PC-3 (cell line): ENCODE measurements at regions not wholly inside any gene's neighbourhood (a gene's known extent, or its start where the extent isn't known, plus 50 kb on each side); places are given as distances from the start of the nearest gene placed in this dataset.

Experiments
- ATAC-seq: fragments of 200-7000 bp; cut with Tn5 transposase; 2 replicates; pipeline ENCODE4 v1.9.1; 2020; ENCODE audit warnings: mild to moderate bottlenecking, moderate library complexity
- BruUV-seq: library from RNA; stranded (reverse); fragments of 400-500 nt; replicated peaks from 2 replicates; lab custom pipeline; 2021; lab: Mats Ljungman, UMichigan
- CTCF ChIA-PET: fragments of 300-600 bp; sonication (Branson Sonifier 250); formaldehyde crosslinking; loops from one replicate; lab custom pipeline; 2022; ENCODE audit warnings: antibody characterized with exemption; lab: Charles Lee
- POLR2A ChIA-PET: fragments of 300-600 bp; sonication (Branson Sonifier 250); formaldehyde crosslinking; loops from one replicate; lab custom pipeline; 2022; ENCODE audit warnings: antibody characterized with exemption; ENCODE audit not compliant: unreplicated experiment; lab: Charles Lee
- DNase-seq: peaks from one replicate; pipeline ENCODE4 v3.0.0-alpha.2; 2015
- H2AFZ ChIP-seq: fragments of 300-600 bp; sonication (generic); 2 replicates; pipeline ENCODE4 v1.6.0; 2016; ENCODE audit warnings: antibody characterized with exemption, low read length
- H3F3A ChIP-seq: fragments of 300-600 bp; sonication (generic); one replicate; pipeline ENCODE4 v1.6.0; 2017; ENCODE audit warnings: antibody characterized with exemption, low read length, control low read depth, mild to moderate bottlenecking; ENCODE audit not compliant: unreplicated experiment
- H3K27ac ChIP-seq: fragments of 300-600 bp; sonication (generic); 2 replicates; pipeline ENCODE4 v1.5.1; 2016; ENCODE audit warnings: mild to moderate bottlenecking, low read length
- H3K27me3 ChIP-seq: fragments of 300-600 bp; sonication (generic); 2 replicates; pipeline ENCODE4 v1.6.1; 2016; ENCODE audit warnings: low read length, mixed read lengths
- H3K36me3 ChIP-seq: fragments of 300-600 bp; sonication (generic); 2 replicates; pipeline ENCODE4 v1.6.1; 2016; ENCODE audit warnings: low read depth, mixed run types, low read length, mixed read lengths
- H3K4me1 ChIP-seq: fragments of 300-600 bp; sonication (generic); 2 replicates; pipeline ENCODE4 v1.5.1; 2016; ENCODE audit warnings: low read length; ENCODE audit not compliant: insufficient read depth
- H3K4me2 ChIP-seq: fragments of 300-600 bp; sonication (generic); 2 replicates; pipeline ENCODE4 v1.6.0; 2016; ENCODE audit warnings: low read length
- H3K4me3 ChIP-seq: fragments of 300-600 bp; sonication (generic); 2 replicates; pipeline ENCODE4 v1.5.1; 2016; ENCODE audit warnings: mild to moderate bottlenecking, low read length, mixed read lengths
- H3K79me2 ChIP-seq: fragments of 300-600 bp; sonication (generic); 2 replicates; pipeline ENCODE4 v1.6.1; 2017; ENCODE audit warnings: low read length, mixed read lengths
- H3K9ac ChIP-seq: fragments of 300-600 bp; sonication (generic); 2 replicates; pipeline ENCODE4 v1.6.0; 2016; ENCODE audit warnings: mild to moderate bottlenecking, low read length
- H3K9me2 ChIP-seq: fragments of 300-600 bp; sonication (generic); replicated peaks from 2 replicates; pipeline ENCODE4 v1.6.1; 2016; ENCODE audit warnings: mixed run types, low read length, mixed read lengths
- H3K9me3 ChIP-seq: fragments of 300-600 bp; sonication (generic); 2 replicates; pipeline ENCODE4 v1.6.1; 2016; ENCODE audit warnings: low read length, mixed read lengths
- H4K20me1 ChIP-seq: fragments of 300-600 bp; sonication (generic); 2 replicates; pipeline ENCODE4 v1.6.1; 2016; ENCODE audit warnings: low read length, mixed read lengths
- EZH2 ChIP-seq: fragments of 300-600 bp; sonication (generic); IDR thresholded peaks from one replicate; pipeline ENCODE4 v1.6.1; 2017; ENCODE audit warnings: antibody characterized with exemption, mild to moderate bottlenecking, low read length; ENCODE audit not compliant: unreplicated experiment
- EZH2phosphoT487 ChIP-seq: fragments of 300-600 bp; sonication (generic); IDR thresholded peaks from 2 replicates; pipeline ENCODE4 v1.6.1; 2018; ENCODE audit warnings: mild to moderate bottlenecking, antibody characterized with exemption, low read length, borderline replicate concordance
- intact Hi-C: fragments of 100-400 bp; cut with micrococcal nuclease; formaldehyde crosslinking; loops from 2 replicates; pipeline ENCODE4 v1.9.0; 2023
- TF ChIP-seq, protein P1 (sequence below): fragments of 300-600 bp; sonication (generic); conservative IDR thresholded peaks from 2 replicates; pipeline ENCODE4 v1.5.1; 2017; ENCODE audit warnings: antibody characterized with exemption, low read depth, mild to moderate bottlenecking, low read length

DNA sequence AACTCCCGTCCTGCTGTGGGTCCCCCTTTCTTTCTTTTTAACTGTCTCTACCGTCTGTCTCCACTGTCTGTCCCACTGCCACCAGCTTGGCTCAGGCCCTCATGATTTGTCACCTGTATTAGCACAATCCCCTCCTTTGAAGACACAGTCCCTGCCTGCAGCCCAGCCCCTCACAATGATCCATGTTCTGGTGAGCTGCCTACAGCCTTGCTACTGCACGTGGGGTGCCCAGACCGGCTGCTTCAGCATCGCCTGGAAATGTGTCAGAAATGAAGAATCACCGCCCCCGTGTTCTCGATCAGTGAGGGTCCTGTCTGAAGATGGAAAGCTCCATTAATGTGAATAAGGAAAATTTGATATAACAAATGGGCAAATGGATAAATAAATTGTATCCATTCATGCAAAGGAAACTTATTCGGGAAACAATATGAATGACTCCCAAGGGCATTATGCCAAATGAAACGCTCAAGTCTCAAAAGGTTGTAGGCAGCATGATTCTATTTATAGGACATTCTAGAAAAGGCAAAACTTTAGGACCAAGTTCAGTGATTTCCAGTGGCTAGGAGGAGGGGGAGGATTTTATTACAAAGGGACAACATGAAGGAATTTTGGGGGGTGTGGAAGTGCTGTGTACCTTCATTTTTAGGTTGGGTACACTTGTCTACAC lies 59.4 kb upstream of the CD83 start:
- DNase-seq (peak; percentile 64), ATAC-seq (no peak)
- Histone ChIP-seq H3K79me2 (no peaks in the 10 kb centered on the region), H4K20me1 (no peaks in the 10 kb centered on the region), H3K27ac (peak overlapping the region; percentile 91), H3F3A (peaks cover 19% of the 10 kb centered on the region), H2AFZ (no peak overlapping the region), H3K9ac (peak overlapping the region; percentile 38; the same call in 1 of the 2 replicates), H3K9me3 (no peaks in the 10 kb centered on the region), H3K4me1 (peaks cover 68% of the 10 kb centered on the region), H3K36me3 (no peaks in the 10 kb centered on the region), H3K9me2 (no peaks in the 10 kb centered on the region), H3K27me3 (no peaks in the 10 kb centered on the region), H3K4me3 (peak overlapping the region; percentile 36), H3K4me2 (peak overlapping the region; percentile 70)
- TF ChIP-seq EZH2phosphoT487 (no peak), EZH2 (no peak)
- TF ChIP-seq, protein P1, sequence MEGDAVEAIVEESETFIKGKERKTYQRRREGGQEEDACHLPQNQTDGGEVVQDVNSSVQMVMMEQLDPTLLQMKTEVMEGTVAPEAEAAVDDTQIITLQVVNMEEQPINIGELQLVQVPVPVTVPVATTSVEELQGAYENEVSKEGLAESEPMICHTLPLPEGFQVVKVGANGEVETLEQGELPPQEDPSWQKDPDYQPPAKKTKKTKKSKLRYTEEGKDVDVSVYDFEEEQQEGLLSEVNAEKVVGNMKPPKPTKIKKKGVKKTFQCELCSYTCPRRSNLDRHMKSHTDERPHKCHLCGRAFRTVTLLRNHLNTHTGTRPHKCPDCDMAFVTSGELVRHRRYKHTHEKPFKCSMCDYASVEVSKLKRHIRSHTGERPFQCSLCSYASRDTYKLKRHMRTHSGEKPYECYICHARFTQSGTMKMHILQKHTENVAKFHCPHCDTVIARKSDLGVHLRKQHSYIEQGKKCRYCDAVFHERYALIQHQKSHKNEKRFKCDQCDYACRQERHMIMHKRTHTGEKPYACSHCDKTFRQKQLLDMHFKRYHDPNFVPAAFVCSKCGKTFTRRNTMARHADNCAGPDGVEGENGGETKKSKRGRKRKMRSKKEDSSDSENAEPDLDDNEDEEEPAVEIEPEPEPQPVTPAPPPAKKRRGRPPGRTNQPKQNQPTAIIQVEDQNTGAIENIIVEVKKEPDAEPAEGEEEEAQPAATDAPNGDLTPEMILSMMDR = no peak
- POLR2A ChIA-PET = no interaction called here
- BruUV-seq = no TSS peak
- intact Hi-C loops = loop anchor here (1.0 to 2.0 kb wide), 2 partner anchors 57 to 133 kb away; partner anchors contain the start of gene RNF182
- CTCF ChIA-PET = interaction anchor here (0.6 kb wide), 1 partner anchor 458 kb away, joined by 3 read pairs; no protein-coding TSS in a partner anchor

DNA sequence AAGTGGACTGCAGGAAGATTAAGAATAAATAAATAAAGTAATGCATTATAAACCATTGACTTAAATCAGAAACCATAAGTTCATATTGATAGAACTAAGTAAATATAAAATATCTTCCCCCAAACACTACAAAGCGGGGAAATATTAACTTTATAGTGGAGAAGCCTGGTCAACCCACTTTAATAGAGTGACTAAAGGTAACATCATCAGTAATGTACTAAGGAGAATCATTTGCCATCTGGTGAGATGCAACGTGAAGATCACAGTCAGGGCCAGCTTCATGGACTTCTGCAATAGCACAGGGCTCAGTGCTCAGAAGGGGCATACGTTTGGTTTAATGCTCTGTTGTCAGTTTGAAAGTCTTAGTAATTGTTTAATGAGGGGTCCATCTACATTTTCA lies 58.8 kb upstream of the CD83 start:
- Histone ChIP-seq H3K27ac (peak overlapping the region; percentile 91), H3K9ac (peak overlapping the region; percentile 38; the same call in 1 of the 2 replicates), H4K20me1 (no peaks in the 10 kb centered on the region), H3K9me3 (no peaks in the 10 kb centered on the region), H3K27me3 (no peaks in the 10 kb centered on the region), H2AFZ (no peak overlapping the region), H3K79me2 (no peaks in the 10 kb centered on the region), H3K4me1 (peaks cover 62% of the 10 kb centered on the region), H3K4me2 (peak overlapping the region; percentile 70), H3K36me3 (no peaks in the 10 kb centered on the region), H3K4me3 (no peak overlapping the region; the same call in 1 of the 2 replicates), H3K9me2 (no peaks in the 10 kb centered on the region), H3F3A (peaks cover 19% of the 10 kb centered on the region)
- ChIA-PET POLR2A (no interaction called here), CTCF (no interaction called here)
- no TSS peak for BruUV-seq
- ATAC-seq (peak; percentile 78), DNase-seq (peak; percentile 91)
- intact Hi-C loops = loop anchor here (1.0 to 2.0 kb wide), 2 partner anchors 57 to 134 kb away; partner anchors contain the start of gene RNF182
- no peak for TF ChIP-seq EZH2phosphoT487
- no peak for TF ChIP-seq EZH2
- TF ChIP-seq, protein P1 = no peak
